T-helper 17 cell (primary cell): ENCODE measurements at regions not wholly inside any gene's neighbourhood (a gene's known extent, or its start where the extent isn't known, plus 50 kb on each side); places are given as distances from the start of the nearest gene placed in this dataset.

Experiments used
- ATAC-seq: fragments of 150-1000 bp; cut with Tn5 transposase; 2 replicates; pipeline ENCODE4 v1.10.0; 2021; ENCODE audit warnings: mild to moderate bottlenecking, moderate library complexity
- DNase-seq, 3 donors: peaks; one replicate each; pipeline versions ENCODE4 v3.0.0 to v3.0.0-alpha.2; 2020 to 2021
- H3K9me3 ChIP-seq: one replicate; pipeline ENCODE4 v1.7.0; 2013; ENCODE audit warnings: low read length, mild to moderate bottlenecking; ENCODE audit not compliant: control insufficient read depth, poor library complexity, severe bottlenecking
- H3K27ac Mint-ChIP-seq: one replicate; pipeline ENCODE4 v1.8.0; 2022; ENCODE audit warnings: mild to moderate bottlenecking, moderate library complexity, mixed read lengths
- H3K27me3 Mint-ChIP-seq: one replicate; pipeline ENCODE4 v1.8.0; 2022; ENCODE audit warnings: mixed read lengths
- H3K36me3 Mint-ChIP-seq: one replicate; pipeline ENCODE4 v1.8.0; 2022; ENCODE audit warnings: low read depth, mixed read lengths
- H3K4me1 Mint-ChIP-seq: one replicate; pipeline ENCODE4 v1.8.0; 2022; ENCODE audit warnings: mild to moderate bottlenecking, mixed read lengths
- H3K4me3 Mint-ChIP-seq: one replicate; pipeline ENCODE4 v1.8.0; 2022; ENCODE audit warnings: mild to moderate bottlenecking, moderate library complexity, mixed read lengths

GRCh38 chr15:54884312-54884711, 312.4 kb downstream of the RSL24D1 start:
- no peaks in the 10 kb centered on the region for H3K27me3 Mint-ChIP-seq
- no peak overlapping the region for H3K4me3 Mint-ChIP-seq
- no peak overlapping the region for H3K27ac Mint-ChIP-seq
- DNase-seq (no peak), ATAC-seq (no peak)
- no peaks in the 10 kb centered on the region for H3K36me3 Mint-ChIP-seq
- no peaks in the 10 kb centered on the region for H3K9me3 ChIP-seq
- H3K4me1 Mint-ChIP-seq, result no peaks in the 10 kb centered on the region

- no peak overlapping the region for H3K27ac Mint-ChIP-seq
- no peak for ATAC-seq
- H3K36me3 Mint-ChIP-seq, result peaks cover 2% of the 10 kb centered on the region
- no peak for DNase-seq
- peaks cover 3% of the 10 kb centered on the region for H3K9me3 ChIP-seq
- H3K4me1 Mint-ChIP-seq, result no peaks in the 10 kb centered on the region
- no peak overlapping the region for H3K4me3 Mint-ChIP-seq
- H3K27me3 Mint-ChIP-seq, result no peaks in the 10 kb centered on the region
Observed at GRCh38 chr15:54859982-54860381, 336.8 kb downstream of the RSL24D1 start.

- no peak for DNase-seq
- Mint-ChIP-seq H3K4me1 (no peaks in the 10 kb centered on the region), H3K36me3 (no peaks in the 10 kb centered on the region), H3K27me3 (no peaks in the 10 kb centered on the region), H3K4me3 (no peak overlapping the region), H3K27ac (no peak overlapping the region)
- ATAC-seq, result no peak
- H3K9me3 ChIP-seq, result peaks cover 3% of the 10 kb centered on the region
Observed at GRCh38 chr15:54854667-54855066, 342.1 kb downstream of the RSL24D1 start.

- Mint-ChIP-seq H3K4me1 (no peaks in the 10 kb centered on the region), H3K4me3 (no peak overlapping the region), H3K27ac (no peak overlapping the region), H3K36me3 (no peaks in the 10 kb centered on the region), H3K27me3 (peaks cover 6% of the 10 kb centered on the region)
- no peak for DNase-seq
- ATAC-seq, result no peak
- H3K9me3 ChIP-seq, result no peaks in the 10 kb centered on the region
Observed at GRCh38 chr15:54850101-54850500, 346.6 kb downstream of the RSL24D1 start.

GRCh38 chr15:54843006-54843405, 353.7 kb downstream of the RSL24D1 start:
- no peak for DNase-seq
- no peaks in the 10 kb centered on the region for H3K9me3 ChIP-seq
- Mint-ChIP-seq H3K27me3 (peaks cover 6% of the 10 kb centered on the region), H3K36me3 (no peaks in the 10 kb centered on the region), H3K4me1 (no peaks in the 10 kb centered on the region), H3K27ac (no peak overlapping the region), H3K4me3 (no peak overlapping the region)
- ATAC-seq, result no peak

GRCh38 chr15:54841701-54842305, 354.9 kb downstream of the RSL24D1 start:
- H3K27ac Mint-ChIP-seq, result no peak overlapping the region
- no peaks in the 10 kb centered on the region for H3K27me3 Mint-ChIP-seq
- no peaks in the 10 kb centered on the region for H3K4me1 Mint-ChIP-seq
- DNase-seq (no peak), ATAC-seq (no peak)
- H3K4me3 Mint-ChIP-seq, result no peak overlapping the region
- H3K9me3 ChIP-seq, result no peaks in the 10 kb centered on the region
- H3K36me3 Mint-ChIP-seq, result no peaks in the 10 kb centered on the region

GRCh38 chr15:54840621-54841398, 355.9 kb downstream of the RSL24D1 start:
- Mint-ChIP-seq H3K4me3 (no peak overlapping the region), H3K4me1 (no peaks in the 10 kb centered on the region), H3K27me3 (no peaks in the 10 kb centered on the region), H3K27ac (no peak overlapping the region), H3K36me3 (no peaks in the 10 kb centered on the region)
- ATAC-seq, result no peak
- no peaks in the 10 kb centered on the region for H3K9me3 ChIP-seq
- no peak for DNase-seq

GRCh38 chr15:54839379-54839778, 357.4 kb downstream of the RSL24D1 start:
- DNase-seq (no peak), ATAC-seq (no peak)
- Mint-ChIP-seq H3K36me3 (no peaks in the 10 kb centered on the region), H3K4me1 (no peaks in the 10 kb centered on the region), H3K27ac (no peak overlapping the region), H3K27me3 (no peaks in the 10 kb centered on the region), H3K4me3 (no peak overlapping the region)
- H3K9me3 ChIP-seq, result no peaks in the 10 kb centered on the region

- no peaks in the 10 kb centered on the region for H3K27me3 Mint-ChIP-seq
- no peaks in the 10 kb centered on the region for H3K4me1 Mint-ChIP-seq
- H3K27ac Mint-ChIP-seq, result no peak overlapping the region
- no peaks in the 10 kb centered on the region for H3K36me3 Mint-ChIP-seq
- H3K4me3 Mint-ChIP-seq, result no peak overlapping the region
- ATAC-seq (no peak), DNase-seq (no peak)
- H3K9me3 ChIP-seq, result no peaks in the 10 kb centered on the region
Observed at GRCh38 chr15:54836052-54836795, 360.5 kb downstream of the RSL24D1 start.

GRCh38 chr15:54829821-54830220, 366.9 kb downstream of the RSL24D1 start:
- H3K9me3 ChIP-seq, result no peaks in the 10 kb centered on the region
- Mint-ChIP-seq H3K4me3 (no peak overlapping the region), H3K36me3 (no peaks in the 10 kb centered on the region), H3K4me1 (no peaks in the 10 kb centered on the region), H3K27me3 (no peaks in the 10 kb centered on the region), H3K27ac (no peak overlapping the region)
- DNase-seq (no peak), ATAC-seq (no peak)

GRCh38 chr15:54820811-54821210, 375.9 kb downstream of the RSL24D1 start:
- no peaks in the 10 kb centered on the region for H3K4me1 Mint-ChIP-seq
- no peak overlapping the region for H3K4me3 Mint-ChIP-seq
- no peaks in the 10 kb centered on the region for H3K27me3 Mint-ChIP-seq
- H3K27ac Mint-ChIP-seq, result no peak overlapping the region
- no peaks in the 10 kb centered on the region for H3K36me3 Mint-ChIP-seq
- no peak for DNase-seq
- no peaks in the 10 kb centered on the region for H3K9me3 ChIP-seq
- no peak for ATAC-seq

- Mint-ChIP-seq H3K4me1 (no peaks in the 10 kb centered on the region), H3K4me3 (no peak overlapping the region), H3K27me3 (no peaks in the 10 kb centered on the region), H3K27ac (no peak overlapping the region), H3K36me3 (no peaks in the 10 kb centered on the region)
- DNase-seq (no peak), ATAC-seq (no peak)
- H3K9me3 ChIP-seq, result no peaks in the 10 kb centered on the region
Observed at GRCh38 chr15:54820098-54820497, 376.6 kb downstream of the RSL24D1 start.

- DNase-seq, result no peak
- no peaks in the 10 kb centered on the region for H3K9me3 ChIP-seq
- H3K4me1 Mint-ChIP-seq, result no peaks in the 10 kb centered on the region
- H3K36me3 Mint-ChIP-seq, result no peaks in the 10 kb centered on the region
- H3K4me3 Mint-ChIP-seq, result no peak overlapping the region
- no peaks in the 10 kb centered on the region for H3K27me3 Mint-ChIP-seq
- H3K27ac Mint-ChIP-seq, result no peak overlapping the region
- ATAC-seq, result no peak
Observed at GRCh38 chr15:54816401-54816800, 380.3 kb downstream of the RSL24D1 start.
